Posterior vena cava (tissue), 2 donors: ENCODE measurements at regions not wholly inside any gene's neighbourhood (a gene's known extent, or its start where the extent isn't known, plus 50 kb on each side); places are given as distances from the start of the nearest gene placed in this dataset.
A peak's percentile ranks its signal among the peaks of the same experiment; 100 is the strongest.

Experiments
- DNase-seq: peaks from one replicate; pipeline ENCODE4 v3.0.0-alpha.2; 2020; ENCODE audit warnings: low spot score
- intact Hi-C, 2 donors: fragments of 100-400 bp; cut with DNase I; formaldehyde crosslinking; loops; one replicate each; pipeline versions ENCODE4 v1.14.1 to v1.14.2; 2022 to 2023
- donor health status: DM: yes; HTN: yes; CAD: no.
- donor health status: DM: yes; HTN: yes; CAD: no.

DNA sequence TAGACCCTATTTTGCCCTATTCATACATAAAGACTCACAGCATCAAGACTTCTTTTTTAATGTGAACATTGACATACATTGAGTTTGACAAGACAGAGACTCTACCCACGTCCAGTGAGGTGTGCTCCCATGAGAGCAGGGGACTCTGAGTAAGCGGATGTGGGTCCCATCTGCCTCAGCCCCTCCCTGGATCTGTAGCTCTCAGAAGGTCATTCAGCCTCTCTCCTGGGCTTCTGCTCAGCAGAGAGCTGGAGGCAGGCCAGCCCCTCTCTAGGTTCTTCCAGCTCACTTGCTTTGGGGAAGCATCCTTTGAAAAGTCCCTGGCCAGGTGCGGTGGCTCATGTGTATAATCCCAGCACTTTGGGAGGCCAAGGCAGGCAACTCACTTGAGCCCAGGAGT is 146.9 kb upstream of the ZMIZ1 start:
- intact Hi-C loops, result no loop called here
- peak; percentile 37 for DNase-seq

GRCh38 chr10:78923647-78924318 is 145.0 kb upstream of the ZMIZ1 start:
- intact Hi-C loops, result no loop called here
- no peak for DNase-seq

GRCh38 chr10:78924319-78925003 is 144.3 kb upstream of the ZMIZ1 start:
- no peak for DNase-seq

DNA sequence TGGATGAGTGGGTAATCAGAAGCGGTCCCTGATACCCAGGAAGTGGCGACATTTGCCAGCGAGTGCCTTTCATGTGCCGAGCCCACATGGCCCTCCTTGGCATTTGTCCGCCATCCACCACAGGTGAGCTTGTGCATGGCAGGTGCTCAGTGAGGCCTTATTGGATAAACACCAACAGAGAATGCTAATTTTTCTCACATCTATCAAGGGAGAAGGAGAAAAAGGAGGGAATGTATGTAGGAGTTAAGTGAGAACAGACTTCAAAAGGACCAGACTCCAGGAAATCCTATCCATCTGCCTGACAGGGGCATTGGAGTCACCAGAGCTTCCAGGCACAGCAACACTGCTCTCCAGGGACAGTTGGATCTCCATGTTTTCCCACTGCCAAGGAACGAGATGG is 143.5 kb upstream of the ZMIZ1 start:
- no peak for DNase-seq
- intact Hi-C loops, result no loop called here

More at GRCh38 chr10:78924319-78925003, 144.3 kb upstream of the ZMIZ1 start:
- intact Hi-C loops, result no loop called here

DNA sequence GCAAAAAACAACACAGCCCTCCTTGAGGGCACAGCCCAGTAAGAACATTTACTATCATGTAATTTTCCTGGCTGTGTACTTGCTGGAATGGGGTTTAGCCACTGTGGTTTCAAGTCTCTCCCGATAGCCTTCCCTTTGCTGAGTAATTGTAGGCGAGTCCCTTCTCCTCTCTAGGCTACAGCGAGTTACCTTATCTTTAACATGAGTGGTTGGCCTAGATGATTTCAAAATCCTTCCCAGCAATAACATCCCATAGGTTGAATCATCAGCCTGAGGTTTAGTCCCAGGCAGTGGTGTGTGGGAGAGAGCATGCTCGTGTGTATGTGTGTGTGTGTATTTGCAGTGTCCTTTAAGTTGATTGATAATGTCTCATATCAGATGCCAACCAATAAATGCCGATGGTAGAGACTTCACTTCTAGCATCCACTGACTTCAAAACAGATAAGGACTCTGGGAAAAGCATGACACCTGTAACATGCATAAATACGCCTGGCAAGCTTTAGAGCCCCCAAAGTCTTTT is 142.9 kb upstream of the ZMIZ1 start:
- intact Hi-C loops, result no loop called here
- DNase-seq, result no peak

DNA sequence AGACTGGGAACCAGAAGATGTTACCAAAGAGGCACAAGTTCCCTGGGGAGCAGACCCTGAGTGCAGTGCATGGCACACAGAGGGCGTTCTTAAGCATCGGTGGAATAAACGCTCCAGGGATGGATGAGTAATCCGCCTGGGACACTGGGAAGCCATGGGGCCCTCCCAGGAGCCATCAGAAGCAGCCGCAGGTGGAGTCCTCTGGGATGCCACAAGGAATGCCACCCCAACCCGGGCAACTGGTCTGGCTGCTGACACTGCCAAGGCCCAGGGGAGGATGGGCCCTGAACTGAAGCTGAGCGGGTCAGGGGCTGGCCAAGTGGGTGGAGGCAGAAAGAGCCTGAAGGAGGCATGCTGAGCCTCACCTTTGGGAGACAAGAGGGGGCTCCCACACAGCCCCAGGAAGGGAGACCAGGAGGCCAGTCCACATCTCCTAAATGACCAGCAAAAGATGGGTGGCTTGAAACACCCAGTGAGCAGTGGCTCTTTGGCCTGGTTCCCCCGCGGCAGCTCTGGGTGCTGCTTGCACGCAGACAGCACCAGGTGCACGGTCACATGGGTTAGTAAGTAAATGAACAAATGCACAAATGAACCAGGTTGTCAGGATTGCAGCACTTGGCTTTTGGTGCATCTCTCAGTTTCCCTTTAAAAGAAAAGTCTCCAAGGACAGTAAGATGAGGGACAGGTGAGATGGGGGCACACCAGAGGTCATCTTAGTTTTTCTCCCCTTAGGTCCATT is 141.3 kb upstream of the ZMIZ1 start:
- intact Hi-C loops, result no loop called here
- no peak for DNase-seq

DNA sequence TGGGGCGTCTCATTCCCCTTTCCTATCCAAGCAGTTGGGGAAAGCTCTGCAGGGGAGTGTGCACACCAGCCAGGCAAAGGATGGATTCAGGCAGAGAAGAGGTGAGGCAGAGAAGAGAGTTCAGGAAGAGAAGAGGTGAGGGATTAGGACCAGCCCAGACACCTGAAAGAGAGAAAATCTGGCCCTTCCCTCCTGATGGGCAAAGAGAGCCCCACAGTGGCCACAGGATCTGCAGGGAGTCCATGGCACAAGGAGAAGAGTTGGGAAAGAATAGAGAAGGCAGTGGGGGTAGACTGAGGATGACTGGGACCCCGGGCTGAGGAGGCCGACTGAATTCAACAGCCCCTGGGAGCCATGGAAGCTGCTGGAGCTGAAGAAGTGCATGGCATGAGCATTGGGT is 140.4 kb upstream of the ZMIZ1 start:
- no peak for DNase-seq
- intact Hi-C loops, result no loop called here

DNA sequence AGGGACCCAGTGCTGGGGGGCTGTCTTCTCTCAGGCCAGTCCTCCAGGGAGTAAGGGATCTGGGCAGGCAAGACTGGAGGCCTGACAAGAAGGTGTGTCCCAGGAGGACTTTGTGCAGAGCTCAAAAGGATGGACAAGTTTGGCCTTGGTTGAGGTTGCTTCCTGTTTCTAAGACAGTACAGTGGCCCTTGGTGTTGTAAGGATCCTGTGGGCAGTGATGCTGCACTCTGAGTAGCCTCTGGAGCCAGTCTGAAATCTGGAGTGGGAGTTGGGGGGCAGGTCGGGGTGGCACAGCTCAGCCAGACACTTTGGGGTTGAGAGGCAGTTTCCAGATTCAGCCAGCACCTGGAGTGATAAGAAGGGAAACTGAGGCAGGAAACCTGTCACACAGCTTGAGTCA is 139.2 kb upstream of the ZMIZ1 start:
- intact Hi-C loops, result no loop called here
- no peak for DNase-seq

GRCh38 chr10:78931321-78932053 is 137.3 kb upstream of the ZMIZ1 start:
- intact Hi-C loops, result no loop called here
- DNase-seq, result peak; percentile 92

DNA sequence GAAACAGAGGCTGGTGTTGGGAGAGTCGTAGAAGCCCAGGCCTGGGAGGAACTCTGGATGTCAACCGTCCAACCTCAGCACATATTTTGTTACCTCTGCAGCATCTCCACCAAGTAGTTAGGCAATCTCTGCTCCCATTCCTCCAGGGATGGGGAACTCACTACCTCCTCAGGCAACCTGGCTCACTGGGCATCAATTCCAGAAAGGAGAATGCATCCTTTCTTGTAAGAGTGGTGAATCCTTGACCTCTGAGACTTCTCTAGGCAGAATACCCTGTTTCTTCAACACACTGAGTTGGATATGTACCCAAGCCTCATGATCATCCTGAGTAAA is 136.7 kb upstream of the ZMIZ1 start:
- DNase-seq, result no peak
- intact Hi-C loops, result no loop called here

DNA sequence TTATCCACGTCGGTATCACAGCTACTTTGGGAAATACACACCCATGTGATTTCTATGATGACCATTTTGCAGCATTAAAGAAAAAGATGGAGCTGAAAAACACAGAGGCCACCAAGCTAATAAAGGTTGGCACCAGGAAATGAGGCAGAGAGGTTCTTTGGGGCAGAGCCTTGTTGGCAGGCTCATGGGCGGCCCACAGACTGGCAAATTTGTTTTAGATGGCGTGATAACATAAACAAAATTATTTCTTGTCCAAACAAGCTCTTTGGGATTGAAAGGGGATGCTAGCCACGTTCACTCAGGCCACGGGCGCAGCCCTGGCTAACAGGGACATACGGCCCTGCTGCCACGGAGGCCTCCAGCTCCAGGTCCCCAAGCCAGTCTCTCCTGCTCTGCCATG is 135.9 kb upstream of the ZMIZ1 start:
- no peak for DNase-seq
- intact Hi-C loops, result no loop called here

DNA sequence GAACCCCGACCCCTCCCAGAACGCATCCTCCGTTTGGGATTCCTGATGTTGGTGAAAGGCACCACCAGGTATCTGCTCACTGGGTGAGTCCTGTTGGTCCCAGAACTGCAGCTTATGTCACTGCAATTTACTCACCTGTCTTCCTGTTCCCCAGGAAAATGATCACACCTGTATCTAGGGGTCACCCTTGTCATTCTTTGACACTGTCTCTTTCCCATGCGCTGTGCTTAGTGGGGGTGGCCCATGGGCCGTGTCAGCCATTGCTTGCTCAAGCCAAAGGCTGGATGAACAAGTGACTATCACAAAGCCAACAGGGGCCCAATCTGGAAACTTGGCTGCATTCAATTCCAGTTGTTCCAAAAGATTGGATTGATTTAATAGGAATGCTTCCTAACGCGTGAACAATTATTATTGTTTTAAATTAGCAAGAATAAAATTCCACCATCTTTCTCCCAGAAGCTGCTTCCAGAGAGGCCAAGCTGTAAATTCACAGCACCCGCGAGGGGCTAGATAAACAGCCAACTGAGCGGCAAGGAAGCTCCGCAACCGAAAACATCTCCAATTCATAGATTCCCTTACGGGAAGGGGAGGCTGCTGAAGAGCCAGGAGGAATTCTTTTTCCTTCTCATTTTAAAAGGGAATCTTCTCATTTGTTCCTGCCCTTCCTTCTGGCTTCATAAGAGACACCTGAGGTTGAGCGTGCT is 134.8 kb upstream of the ZMIZ1 start:
- intact Hi-C loops, result no loop called here
- no peak for DNase-seq

DNA sequence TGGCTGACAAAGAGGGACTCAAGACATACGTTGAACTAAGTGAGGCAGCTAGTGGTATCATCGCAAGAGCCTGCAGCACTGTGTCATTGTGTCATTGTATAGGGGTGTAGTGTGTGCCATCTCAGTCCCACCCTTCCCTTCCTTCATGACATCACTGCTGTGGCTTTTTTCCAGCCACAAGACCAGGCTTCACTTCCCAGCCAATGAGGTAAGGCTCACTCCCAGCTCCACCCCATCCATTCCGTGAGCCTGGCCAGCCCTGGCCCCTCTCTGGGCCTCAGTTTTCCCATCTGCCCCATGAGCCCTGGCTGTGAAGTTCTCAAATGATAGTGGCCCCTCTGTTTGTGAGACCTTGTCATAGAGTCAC is 134.3 kb upstream of the ZMIZ1 start:
- intact Hi-C loops, result no loop called here
- DNase-seq, result no peak

DNA sequence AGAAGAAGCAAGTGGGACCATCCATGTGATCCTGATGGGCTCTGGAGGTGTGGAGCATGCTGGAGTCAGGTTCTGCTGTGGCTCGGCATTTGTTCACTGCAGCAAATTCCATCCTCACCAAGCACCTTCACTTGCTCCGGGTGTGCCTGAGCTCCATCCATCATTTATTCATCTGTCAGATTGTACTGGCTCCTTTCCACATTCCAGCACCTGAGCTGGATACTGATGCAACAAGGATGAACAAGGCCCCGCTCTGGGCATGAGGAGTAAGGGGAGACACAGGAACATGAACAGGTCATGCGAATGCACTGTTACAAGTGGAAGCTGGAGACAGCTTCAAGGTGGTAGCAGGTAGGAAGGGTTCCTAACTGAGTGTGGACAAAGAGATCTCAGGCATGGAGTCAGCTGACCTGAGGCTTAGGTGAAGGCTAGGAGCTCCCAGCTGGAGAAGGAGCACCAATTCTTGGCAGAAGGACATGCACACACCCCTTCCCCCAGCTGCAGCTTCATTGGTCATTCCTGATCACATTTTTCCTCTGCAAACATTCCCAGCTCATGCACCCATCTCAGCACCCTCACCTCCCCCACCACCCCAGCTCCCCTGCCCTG is 133.7 kb upstream of the ZMIZ1 start:
- intact Hi-C loops, result no loop called here
- no peak for DNase-seq

GRCh38 chr10:78935697-78936407 is 132.9 kb upstream of the ZMIZ1 start:
- no peak for DNase-seq
- intact Hi-C loops, result no loop called here

DNA sequence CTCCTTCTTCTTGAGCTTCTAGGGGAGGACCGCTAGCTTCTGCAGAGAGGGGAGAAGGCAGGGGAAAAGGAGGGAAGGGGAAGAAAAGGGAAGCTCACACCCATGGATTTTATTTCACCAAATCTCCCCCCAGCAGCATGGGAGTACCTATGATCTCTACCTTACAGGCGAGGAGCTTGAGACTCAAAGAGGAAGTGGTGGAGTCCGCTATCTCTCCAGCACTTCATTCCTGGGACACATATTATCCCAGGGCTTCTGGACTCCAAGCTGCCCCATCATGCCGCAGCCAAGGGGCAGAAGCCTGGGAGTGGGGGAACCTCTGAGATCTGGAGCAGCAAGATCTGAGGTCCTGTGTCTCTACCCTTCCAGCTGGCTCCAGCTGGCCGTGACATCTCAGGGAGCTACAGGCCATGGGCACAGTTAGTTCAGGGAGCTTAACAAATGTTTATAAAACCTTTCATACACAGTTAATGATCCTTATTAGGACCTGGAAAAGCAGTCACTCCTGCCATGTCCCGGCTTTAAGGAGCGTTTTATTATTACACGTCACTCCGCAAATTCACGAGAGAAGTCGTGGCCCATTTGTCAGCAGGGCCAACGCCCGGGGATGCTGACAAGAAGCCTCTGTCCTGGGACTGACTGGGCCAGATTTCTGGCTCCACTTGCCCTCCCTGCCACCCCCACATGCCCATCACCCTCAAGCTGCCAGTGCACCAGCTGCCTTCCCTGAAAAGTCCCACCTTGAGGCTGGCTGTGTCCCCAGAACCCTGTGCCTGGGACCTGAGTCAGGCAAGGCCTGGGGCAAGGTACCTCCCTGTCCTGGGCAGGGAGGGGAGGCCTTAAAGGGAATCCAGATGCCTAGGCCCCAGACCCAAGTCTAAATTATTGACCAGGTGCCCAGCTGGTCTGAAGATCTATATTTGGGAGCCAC is 132.1 kb upstream of the ZMIZ1 start:
- intact Hi-C loops, result no loop called here
- DNase-seq, result no peak

DNA sequence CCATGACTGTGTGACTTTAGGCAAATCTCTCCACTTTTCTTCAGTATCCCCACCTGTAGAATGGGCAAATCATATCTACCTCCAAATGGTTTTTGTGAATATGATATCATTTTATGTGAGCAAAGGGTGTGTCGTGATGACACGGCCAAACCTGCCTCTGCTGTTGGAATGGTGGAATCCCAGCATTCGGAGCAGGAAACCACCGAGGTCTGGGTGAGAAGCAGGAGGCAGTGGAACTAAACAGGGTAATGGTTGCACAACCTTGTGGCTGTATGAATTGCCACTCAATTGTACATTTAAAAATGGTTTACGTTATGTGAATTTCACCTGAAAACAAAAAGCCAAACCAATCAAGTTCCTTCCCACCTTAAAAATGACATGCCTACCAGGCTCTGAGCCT is 131.4 kb upstream of the ZMIZ1 start:
- no peak for DNase-seq
- intact Hi-C loops, result no loop called here
